Lower lobe of right lung (tissue), 2 donors: ENCODE measurements at regions not wholly inside any gene's neighbourhood (a gene's known extent, or its start where the extent isn't known, plus 50 kb on each side); places are given as distances from the start of the nearest gene placed in this dataset.

ENCODE experiments used
- ATAC-seq, 2 donors: fragments of 200-7000 bp; cut with Tn5 transposase; one replicate each; pipeline ENCODE4 v1.9.1; 2020 to 2022; ENCODE audit warnings: mild to moderate bottlenecking in 2 of 2, moderate library complexity in 2 of 2
- DNase-seq: peaks from one replicate; pipeline ENCODE4 v3.0.0-alpha.2; 2020
- H3K27ac ChIP-seq: fragments of 200-600 bp; one replicate; pipeline ENCODE4 v1.8.0; 2022
- H3K27me3 ChIP-seq: fragments of 200-600 bp; one replicate; pipeline ENCODE4 v1.8.0; 2022; ENCODE audit warnings: low read depth
- H3K36me3 ChIP-seq: fragments of 200-600 bp; one replicate; pipeline ENCODE4 v1.8.0; 2022; ENCODE audit warnings: mild to moderate bottlenecking
- H3K4me1 ChIP-seq: fragments of 200-600 bp; one replicate; pipeline ENCODE4 v1.8.0; 2022
- H3K4me3 ChIP-seq: fragments of 200-600 bp; one replicate; pipeline ENCODE4 v1.8.0; 2022; ENCODE audit warnings: mild to moderate bottlenecking
- H3K9me3 ChIP-seq: fragments of 200-600 bp; one replicate; pipeline ENCODE4 v1.8.0; 2022
- intact Hi-C: fragments of 100-400 bp; cut with DNase I; formaldehyde crosslinking; loops from one replicate; pipeline ENCODE4 v1.11.0; 2022
- TF ChIP-seq, protein P1 (sequence below): fragments of 200-600 bp; IDR thresholded peaks from one replicate; pipeline ENCODE4 v1.8.0; 2022; ENCODE audit warnings: antibody characterized with exemption, mild to moderate bottlenecking
- donor health status: DM: no; HTN: yes; CAD: no; lungs with severe emphysema.

DNA sequence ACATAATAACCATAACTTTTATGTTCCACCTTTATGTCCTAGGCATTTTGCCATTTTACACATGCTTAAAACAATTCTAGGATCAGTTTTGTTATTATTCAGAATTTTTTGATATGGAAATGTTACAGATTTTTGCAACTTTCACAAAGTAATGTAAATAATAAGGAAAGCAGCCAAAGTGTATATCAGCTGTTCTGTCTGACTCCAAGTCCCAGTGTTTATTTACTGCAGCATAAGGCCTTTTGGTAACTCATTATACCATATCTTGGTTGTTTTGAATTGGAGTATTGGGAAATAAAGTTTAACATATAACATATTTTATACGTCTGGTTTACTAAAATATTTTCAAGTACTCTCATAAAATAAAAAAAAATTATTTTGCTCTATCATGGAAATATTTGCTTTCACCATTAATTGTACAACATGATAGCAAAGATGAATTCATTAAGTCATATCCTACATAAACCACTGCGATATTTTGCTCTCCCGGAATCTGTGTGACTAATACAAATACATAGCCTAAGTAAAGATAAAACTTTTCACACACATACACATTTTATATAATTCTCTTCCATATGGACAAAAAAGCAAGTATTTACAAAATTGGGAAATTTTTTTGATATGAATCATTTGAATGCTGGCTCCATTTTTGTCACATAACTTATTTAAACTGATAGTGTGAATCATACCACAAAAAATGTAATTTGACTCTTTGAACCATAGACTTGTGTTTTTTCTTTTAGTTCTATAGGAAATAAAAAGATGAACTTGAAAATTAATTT is 399.0 kb downstream of the PABPC4L start:
- H3K9me3 ChIP-seq, result no peaks in the 10 kb centered on the region
- TF ChIP-seq, protein P1, sequence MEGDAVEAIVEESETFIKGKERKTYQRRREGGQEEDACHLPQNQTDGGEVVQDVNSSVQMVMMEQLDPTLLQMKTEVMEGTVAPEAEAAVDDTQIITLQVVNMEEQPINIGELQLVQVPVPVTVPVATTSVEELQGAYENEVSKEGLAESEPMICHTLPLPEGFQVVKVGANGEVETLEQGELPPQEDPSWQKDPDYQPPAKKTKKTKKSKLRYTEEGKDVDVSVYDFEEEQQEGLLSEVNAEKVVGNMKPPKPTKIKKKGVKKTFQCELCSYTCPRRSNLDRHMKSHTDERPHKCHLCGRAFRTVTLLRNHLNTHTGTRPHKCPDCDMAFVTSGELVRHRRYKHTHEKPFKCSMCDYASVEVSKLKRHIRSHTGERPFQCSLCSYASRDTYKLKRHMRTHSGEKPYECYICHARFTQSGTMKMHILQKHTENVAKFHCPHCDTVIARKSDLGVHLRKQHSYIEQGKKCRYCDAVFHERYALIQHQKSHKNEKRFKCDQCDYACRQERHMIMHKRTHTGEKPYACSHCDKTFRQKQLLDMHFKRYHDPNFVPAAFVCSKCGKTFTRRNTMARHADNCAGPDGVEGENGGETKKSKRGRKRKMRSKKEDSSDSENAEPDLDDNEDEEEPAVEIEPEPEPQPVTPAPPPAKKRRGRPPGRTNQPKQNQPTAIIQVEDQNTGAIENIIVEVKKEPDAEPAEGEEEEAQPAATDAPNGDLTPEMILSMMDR, result no peak
- H3K4me1 ChIP-seq, result no peaks in the 10 kb centered on the region
- no peaks in the 10 kb centered on the region for H3K27me3 ChIP-seq
- DNase-seq (no peak), ATAC-seq (no peak)
- H3K4me3 ChIP-seq, result no peak overlapping the region
- no peaks in the 10 kb centered on the region for H3K36me3 ChIP-seq
- intact Hi-C loops, result no loop called here
- no peak overlapping the region for H3K27ac ChIP-seq

DNA sequence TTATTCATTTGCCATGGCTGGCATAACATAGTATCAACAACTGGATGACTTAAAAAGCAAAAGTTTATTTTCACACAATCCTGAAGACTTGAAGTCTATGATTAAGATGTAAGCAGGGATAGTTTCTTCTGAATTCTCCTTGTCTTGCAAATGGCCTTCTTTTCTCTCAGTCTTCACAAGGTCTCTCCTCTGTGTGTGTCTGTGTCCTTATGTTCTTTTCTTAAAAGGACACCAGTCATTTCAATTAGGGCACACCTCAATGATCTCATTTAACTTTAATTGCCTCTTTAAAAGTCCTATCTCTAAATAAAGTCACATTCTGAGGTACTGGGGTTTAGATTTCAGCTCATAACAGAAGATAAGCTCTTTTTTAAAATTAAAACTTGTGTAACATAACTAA is 399.7 kb downstream of the PABPC4L start:
- no peak overlapping the region for H3K27ac ChIP-seq
- no peaks in the 10 kb centered on the region for H3K9me3 ChIP-seq
- ATAC-seq (no peak), DNase-seq (no peak)
- intact Hi-C loops, result no loop called here
- no peak overlapping the region for H3K4me3 ChIP-seq
- H3K27me3 ChIP-seq, result no peaks in the 10 kb centered on the region
- no peaks in the 10 kb centered on the region for H3K4me1 ChIP-seq
- TF ChIP-seq, protein P1, result no peak
- H3K36me3 ChIP-seq, result no peaks in the 10 kb centered on the region

DNA sequence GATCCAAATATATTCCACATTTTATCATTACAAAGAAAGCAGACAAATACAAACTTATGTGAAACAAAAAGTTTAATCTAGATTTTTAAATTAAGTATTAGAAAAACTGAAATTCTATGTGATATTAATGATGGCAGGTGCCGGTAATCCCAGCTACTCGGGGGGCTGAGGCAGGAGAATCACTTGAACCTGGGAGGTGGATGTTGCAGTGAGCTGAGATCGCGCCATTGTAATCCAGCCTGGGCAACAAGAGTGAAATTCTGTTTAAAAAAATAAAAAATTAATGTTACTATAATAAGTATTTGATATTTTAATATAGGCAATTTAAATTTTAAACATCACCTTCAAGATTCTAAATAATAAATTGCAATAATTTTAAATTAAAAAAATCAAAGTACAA is 400.6 kb downstream of the PABPC4L start:
- H3K36me3 ChIP-seq, result no peaks in the 10 kb centered on the region
- H3K27ac ChIP-seq, result no peak overlapping the region
- intact Hi-C loops, result no loop called here
- H3K4me3 ChIP-seq, result no peak overlapping the region
- no peaks in the 10 kb centered on the region for H3K9me3 ChIP-seq
- ATAC-seq (no peak), DNase-seq (no peak)
- TF ChIP-seq, protein P1, result no peak
- no peaks in the 10 kb centered on the region for H3K4me1 ChIP-seq
- H3K27me3 ChIP-seq, result no peaks in the 10 kb centered on the region

DNA sequence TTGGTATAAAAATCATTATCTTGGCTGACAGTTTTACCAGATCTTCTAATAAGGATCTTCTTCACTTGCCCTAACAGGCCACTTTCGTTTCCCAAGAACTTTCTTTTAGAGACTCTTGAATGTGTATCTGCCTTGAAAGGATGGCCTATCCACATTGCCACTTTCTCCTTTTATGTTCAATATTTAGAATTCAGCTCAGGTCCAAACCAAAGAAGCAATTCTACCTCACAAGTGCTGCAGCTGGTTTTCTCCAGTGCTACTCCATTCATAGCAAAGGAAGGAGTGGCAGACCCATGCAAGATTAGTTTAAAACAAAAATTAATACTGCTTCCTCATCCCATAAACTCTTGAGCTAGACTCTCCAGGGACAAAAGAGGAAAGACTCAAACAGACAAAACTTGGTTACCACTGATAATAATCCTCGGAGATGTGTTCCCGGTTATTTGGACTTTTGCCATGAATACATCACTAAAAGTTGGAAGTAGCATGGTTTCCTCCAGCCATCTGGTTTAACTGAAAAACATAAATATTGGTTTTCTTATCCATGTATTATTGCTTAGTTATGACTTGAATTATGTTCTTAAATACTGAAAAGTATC is 401.8 kb downstream of the PABPC4L start:
- no peaks in the 10 kb centered on the region for H3K9me3 ChIP-seq
- intact Hi-C loops, result no loop called here
- no peak for DNase-seq
- no peak overlapping the region for H3K4me3 ChIP-seq
- H3K36me3 ChIP-seq, result no peaks in the 10 kb centered on the region
- H3K4me1 ChIP-seq, result no peaks in the 10 kb centered on the region
- TF ChIP-seq, protein P1, result no peak
- no peak overlapping the region for H3K27ac ChIP-seq
- ATAC-seq, result no peak
- no peaks in the 10 kb centered on the region for H3K27me3 ChIP-seq

DNA sequence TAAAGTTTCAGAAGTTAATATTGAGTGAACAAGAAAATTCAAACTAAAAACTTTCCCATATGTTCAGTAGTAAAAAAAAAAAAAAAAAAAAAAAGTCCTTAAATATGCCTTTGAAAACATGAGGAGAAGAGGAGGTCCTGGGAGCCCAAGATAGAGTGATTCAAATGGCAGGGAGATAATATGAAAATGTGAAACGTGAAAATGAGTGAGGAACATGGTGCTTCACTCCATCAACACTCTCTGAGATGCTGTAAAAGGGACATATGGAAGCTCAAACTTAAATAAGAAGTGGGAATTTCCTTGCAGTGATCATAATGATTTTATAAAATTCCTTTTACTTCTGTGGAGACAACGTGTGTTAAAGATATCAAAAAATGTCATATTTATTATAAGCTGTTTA is 423.9 kb downstream of the PABPC4L start:
- H3K4me1 ChIP-seq, result no peaks in the 10 kb centered on the region
- no peak overlapping the region for H3K27ac ChIP-seq
- ATAC-seq (no peak), DNase-seq (no peak)
- no peaks in the 10 kb centered on the region for H3K36me3 ChIP-seq
- no peaks in the 10 kb centered on the region for H3K27me3 ChIP-seq
- H3K4me3 ChIP-seq, result no peak overlapping the region
- intact Hi-C loops, result no loop called here
- TF ChIP-seq, protein P1, result no peak
- H3K9me3 ChIP-seq, result no peaks in the 10 kb centered on the region
